ENCODE measurements at regions not wholly inside any gene's neighbourhood (a gene's known extent, or its start where the extent isn't known, plus 50 kb on each side); places are given as distances from the start of the nearest gene placed in this dataset.

DNA sequence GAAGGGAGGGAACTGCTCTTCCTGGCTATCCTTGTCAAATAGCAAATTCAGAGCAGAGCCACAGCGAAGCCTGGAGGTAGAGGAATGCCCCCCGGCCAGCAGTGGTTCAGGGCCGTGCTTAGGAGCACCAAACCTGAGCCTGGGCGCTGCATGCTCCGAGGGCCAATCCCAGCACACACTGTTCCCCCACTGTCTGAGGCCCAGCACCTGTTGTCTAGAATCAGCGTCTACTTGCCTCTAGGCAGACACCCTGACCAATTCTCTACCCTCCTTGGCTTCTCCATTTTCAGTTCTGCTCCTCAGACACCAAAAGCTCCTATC lies 177.6 kb upstream of the PKDCC start:
- no peak for DNase-seq

GRCh38 chr2:41871080-41871479 lies 176.7 kb upstream of the PKDCC start:
- no peak for DNase-seq

- DNase-seq, result no peak
Observed at GRCh38 chr2:41872646-41873045, 175.2 kb upstream of the PKDCC start.

GRCh38 chr2:41873102-41874031 lies 174.5 kb upstream of the PKDCC start:
- DNase-seq, result no peak

DNA sequence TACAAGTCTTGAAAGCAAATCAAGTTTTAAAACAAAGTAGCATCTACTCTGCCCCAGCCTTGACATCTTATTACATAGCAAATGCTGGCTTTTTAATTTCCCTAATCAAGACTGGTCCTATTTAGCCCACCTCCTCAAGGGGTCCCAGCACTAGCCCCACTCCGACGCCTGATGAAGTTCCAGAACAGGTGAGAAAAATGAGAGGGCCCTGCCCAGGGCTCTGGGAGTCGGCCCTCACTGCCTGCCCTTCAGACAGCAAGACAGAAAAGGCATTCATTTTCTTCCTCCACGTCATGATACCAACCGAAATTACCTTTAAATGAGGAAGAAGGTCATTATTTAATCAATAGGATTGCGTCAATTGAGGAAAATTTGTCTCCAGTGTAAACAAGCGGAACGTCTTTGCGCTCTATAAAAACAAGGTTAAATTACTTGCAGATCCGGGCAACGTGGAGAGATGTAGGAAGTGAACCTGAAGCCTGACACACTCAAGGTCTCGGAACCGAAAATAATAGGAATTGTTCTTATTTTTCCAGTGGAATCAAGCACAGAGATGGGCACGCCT lies 170.6 kb upstream of the PKDCC start:
- DNase-seq, result no peak

- DNase-seq, result peak; percentile 50
Observed at GRCh38 chr2:41878056-41878455, 169.8 kb upstream of the PKDCC start.

GRCh38 chr2:41878716-41879234 lies 169.0 kb upstream of the PKDCC start:
- no peak for DNase-seq

DNA sequence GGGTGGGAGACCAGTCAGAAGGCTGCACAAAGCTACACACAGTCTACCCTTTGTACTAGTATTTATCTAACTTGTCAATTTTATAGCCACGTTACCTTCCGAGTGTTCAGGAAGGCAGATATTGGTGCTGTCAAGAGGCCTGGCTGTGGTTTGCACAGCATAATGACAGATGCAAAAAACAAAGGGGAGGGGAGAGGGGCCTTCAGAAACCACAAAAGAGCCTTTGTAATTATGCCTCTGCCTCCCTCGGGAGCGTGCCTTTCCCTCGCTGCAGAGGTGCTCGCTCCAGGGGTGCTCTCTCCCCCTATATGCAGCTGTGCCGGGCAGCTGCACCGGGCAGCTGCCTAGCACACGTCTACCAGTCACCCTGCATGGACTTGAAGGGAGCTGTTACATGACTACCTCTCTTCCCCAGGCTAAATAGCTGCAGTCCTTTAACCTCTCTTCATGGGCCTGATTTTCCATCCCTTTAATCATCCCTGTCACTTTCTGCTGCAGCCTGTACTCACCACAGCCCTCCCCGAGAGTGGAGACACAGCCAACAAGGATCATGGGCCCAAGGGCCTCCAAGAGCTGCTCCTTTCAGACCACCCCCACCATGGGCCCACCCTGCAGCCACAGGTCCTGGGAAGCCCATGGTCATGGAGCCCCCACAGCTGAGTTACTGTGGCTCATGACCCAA lies 168.4 kb upstream of the PKDCC start:
- peak; percentile 26 for DNase-seq

GRCh38 chr2:41880561-41881243 lies 167.1 kb upstream of the PKDCC start:
- no peak for DNase-seq

- peak; percentile 32 for DNase-seq
Observed at GRCh38 chr2:41881249-41881648, 166.6 kb upstream of the PKDCC start.

DNA sequence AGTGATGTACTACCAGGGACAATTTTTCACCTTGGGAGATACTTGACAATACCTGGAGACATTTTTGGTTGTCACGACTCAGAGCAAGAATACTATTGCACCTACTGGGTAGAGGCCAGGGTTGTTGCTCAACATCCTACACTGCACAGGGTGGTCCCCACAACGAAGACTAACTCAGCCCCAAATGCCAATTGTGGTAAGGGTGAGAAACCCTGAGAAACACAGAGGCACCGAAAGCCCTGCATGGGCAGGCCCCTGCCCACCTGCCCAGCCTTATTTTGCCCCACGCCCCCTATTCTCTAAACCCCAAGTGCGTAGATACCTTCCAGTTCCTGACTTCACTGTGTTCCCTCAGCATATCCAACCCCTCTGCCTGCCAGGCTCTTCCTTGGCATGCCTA lies 163.1 kb upstream of the PKDCC start:
- DNase-seq, result no peak

DNA sequence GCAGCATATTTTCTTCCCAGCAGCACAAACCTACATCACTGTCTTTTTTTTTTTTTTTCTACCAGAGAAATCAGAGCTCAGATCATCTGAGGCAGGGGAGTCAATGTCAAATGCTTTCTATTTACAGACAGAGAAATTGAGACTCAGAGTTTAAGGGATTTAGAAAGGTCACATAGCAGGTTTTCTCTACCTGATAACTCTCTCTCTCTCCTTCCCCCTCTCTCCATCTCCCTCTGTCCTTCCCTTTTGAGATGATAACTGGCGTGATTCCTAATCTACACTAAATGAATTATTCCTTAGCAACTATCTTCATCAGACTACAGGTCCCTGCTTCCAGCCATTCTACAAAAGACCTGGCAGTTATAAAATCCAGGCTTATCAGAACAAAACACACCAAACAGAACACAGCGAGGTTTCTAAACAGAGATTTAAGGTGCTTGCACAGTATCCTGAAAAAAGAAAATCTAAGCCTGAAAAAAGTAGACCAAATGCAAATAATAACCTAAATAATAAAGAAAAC lies 161.6 kb upstream of the PKDCC start:
- no peak for DNase-seq

DNA sequence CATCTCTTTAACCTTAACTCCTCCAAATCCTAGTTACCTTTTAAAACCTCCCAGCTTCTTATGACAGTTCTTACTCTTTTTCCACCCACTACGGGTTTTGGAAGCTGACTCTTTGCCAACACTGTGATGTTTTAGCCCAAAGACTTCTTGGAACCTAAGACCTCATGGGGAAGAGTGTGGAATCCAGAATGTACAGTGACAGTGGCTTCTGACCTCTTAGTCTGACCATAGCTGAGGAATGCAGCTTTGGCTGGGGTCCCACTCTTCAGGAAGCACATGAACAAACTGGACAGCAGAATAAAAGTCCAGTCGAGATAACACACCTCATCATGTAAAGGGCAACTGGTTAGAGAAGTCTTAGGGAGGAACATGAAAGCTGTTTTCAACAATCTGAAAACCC lies 161.1 kb upstream of the PKDCC start:
- DNase-seq, result no peak

- DNase-seq, result no peak
Observed at GRCh38 chr2:41890341-41890740, 157.5 kb upstream of the PKDCC start.

DNA sequence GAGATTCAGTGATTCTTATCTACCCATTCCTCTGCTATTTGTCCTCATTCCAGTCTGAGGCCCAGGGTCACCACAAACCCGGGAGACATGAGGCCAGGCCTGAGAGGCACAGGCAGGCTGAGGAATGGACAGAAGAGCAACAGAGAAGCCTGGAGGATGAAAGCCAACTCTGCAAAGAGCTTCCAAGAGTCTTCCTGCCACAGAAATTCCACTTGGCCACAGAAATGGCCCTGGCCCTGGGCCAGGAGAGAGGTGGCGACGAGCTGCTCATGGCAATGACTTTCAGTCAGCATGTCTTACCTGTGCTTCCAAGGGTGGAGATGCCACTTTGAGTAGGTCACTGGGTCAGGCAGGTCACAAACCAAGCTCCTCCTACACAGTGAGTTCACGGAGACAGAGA lies 155.3 kb upstream of the PKDCC start:
- no peak for DNase-seq

DNA sequence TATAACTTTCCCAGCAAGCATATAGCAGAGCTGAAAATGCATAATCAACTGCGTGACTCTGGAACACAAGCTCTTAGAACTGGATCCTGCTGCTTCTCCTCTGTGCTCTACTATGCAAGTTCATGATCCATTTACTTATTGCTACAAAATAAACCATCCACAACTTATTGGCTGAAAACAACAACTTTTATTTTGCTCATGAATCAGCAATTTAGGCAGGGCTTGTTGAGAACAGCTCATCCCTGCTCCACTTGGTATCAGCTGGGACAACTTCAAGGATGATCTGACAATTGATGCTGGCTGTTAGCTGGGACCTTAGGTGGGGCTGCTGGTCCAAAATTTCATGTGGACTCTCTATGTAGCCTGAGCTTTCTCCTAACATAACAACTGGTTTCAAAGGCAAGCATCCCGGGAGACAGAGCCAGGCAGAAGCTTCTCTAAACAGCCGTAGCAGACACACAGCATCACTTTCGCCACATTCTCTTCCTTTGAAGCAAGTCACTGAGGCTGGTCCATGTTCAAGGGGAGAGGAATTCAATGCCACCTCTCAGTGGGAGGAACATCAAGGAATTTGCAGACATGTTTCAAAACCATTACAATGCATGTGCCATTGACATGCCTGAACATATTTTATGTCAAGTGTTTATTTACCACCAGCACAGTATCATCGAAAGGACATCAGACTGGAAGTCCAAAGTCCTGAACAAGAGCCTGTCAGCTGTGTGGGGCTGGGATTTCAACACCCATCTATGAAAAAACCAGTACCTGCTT lies 153.1 kb upstream of the PKDCC start:
- no peak for DNase-seq

DNA sequence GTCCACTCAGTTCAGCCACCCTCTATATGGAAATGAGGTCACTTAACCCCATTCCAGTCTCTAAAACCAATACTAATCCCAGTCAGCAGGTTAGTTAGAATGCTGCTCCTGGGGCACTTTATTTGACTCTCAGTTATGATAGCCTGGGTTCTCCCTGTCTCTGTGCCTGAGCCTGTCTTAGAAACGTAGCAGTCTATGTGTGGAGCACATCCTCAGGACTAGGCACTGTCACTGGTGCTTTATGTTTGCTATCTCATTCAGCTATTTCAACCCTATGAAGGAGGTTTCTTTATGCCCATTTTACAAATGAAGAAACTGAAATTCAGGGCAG lies 152.5 kb upstream of the PKDCC start:
- no peak for DNase-seq

- no peak for DNase-seq
Observed at GRCh38 chr2:41896186-41896846, 151.5 kb upstream of the PKDCC start.

GRCh38 chr2:41899189-41899588 lies 148.6 kb upstream of the PKDCC start:
- DNase-seq, result no peak

GRCh38 chr2:41900101-41900577 lies 147.7 kb upstream of the PKDCC start:
- no peak for DNase-seq

DNA sequence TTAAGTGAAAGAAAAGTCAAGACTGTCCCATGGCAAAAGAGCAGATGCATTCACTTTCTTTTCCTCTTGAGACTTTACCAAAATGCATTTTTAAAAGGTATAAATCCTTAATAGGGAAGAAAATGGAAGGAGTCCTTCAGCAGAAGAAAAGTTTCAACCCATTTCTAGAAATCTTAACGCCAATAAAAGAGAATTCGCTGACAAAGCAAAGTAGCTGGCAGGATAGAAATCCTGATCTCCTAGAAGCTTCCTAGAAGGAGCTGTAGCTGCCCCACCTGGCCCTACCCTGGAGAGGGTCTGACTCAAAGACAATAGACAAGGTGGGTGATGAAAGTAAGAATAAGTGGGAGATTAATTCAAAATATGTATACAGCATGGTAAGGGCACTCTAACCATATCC lies 144.9 kb upstream of the PKDCC start:
- DNase-seq, result no peak
